HL-60 (cell line): ENCODE measurements at regions not wholly inside any gene's neighbourhood (a gene's known extent, or its start where the extent isn't known, plus 50 kb on each side); places are given as distances from the start of the nearest gene placed in this dataset.

Source experiments
- DNase-seq, 2 experiments: peaks; one replicate each; pipeline ENCODE4 v3.0.0-alpha.2; 2010 to 2020; ENCODE audit warnings: low read depth in 1 of 2, low spot score in 1 of 2
- H3K27ac ChIP-seq: fragments of 250-450 bp; sonication (Bioruptor Pico); replicated peaks from 2 replicates; pipeline ENCODE4 v1.5.1; 2020; ENCODE audit warnings: mild to moderate bottlenecking, moderate library complexity
- H3K27me3 ChIP-seq: fragments of 250-450 bp; sonication (Bioruptor Pico); 2 replicates; pipeline ENCODE4 v1.5.1; 2021; ENCODE audit warnings: mild to moderate bottlenecking, moderate library complexity; ENCODE audit not compliant: insufficient read depth, poor library complexity, severe bottlenecking
- H3K4me3 ChIP-seq: replicated peaks from 2 replicates; pipeline ENCODE4 v1.5.1; 2011; ENCODE audit warnings: mild to moderate bottlenecking, control low read depth, low read length; ENCODE audit not compliant: insufficient read depth
- GABPA ChIP-seq: IDR thresholded peaks from 2 replicates; pipeline ENCODE4 v1.6.1; 2012; ENCODE audit warnings: low read depth
- POLR2AphosphoS5 ChIP-seq: IDR thresholded peaks from 2 replicates; pipeline ENCODE4 v1.6.1; 2012; ENCODE audit warnings: low read depth
- SPI1 ChIP-seq: IDR thresholded peaks from 2 replicates; pipeline ENCODE4 v1.6.1; 2012; ENCODE audit warnings: low read depth, mild to moderate bottlenecking, borderline replicate concordance
- TF ChIP-seq, protein P1 (sequence below): IDR thresholded peaks from one replicate; pipeline ENCODE4 v1.5.1; 2011; ENCODE audit warnings: low read length, control low read depth, inconsistent platforms; ENCODE audit not compliant: insufficient read depth
- TF ChIP-seq, protein P2 (sequence below): IDR thresholded peaks from 2 replicates; pipeline ENCODE4 v1.6.1; 2012; ENCODE audit warnings: low read depth; ENCODE audit not compliant: insufficient replicate concordance

DNA sequence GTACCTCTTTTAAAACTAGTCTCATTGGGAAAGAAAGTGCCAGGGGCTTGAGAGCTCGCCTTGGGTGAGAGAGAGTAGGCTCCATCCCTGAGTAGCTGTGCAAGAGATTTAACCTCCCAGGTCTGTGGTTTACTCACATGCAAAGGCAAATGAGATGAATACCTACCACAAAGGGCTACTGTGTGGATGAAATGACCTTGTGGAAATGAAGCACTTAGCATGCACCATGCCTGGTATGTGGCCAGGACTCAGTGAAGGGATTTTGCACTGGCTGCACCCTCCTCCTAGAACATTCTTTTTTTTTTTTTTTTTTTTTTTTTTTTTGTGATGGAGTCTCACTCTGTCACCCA lies 120.3 kb downstream of the PROX1 start:
- no peaks in the 10 kb centered on the region for H3K27me3 ChIP-seq
- H3K4me3 ChIP-seq: no peak overlapping the region
- DNase-seq: no peak
- H3K27ac ChIP-seq: no peak overlapping the region
- TF ChIP-seq POLR2AphosphoS5: no peak
- TF ChIP-seq SPI1: no peak
- TF ChIP-seq GABPA: no peak
- TF ChIP-seq, protein P1, sequence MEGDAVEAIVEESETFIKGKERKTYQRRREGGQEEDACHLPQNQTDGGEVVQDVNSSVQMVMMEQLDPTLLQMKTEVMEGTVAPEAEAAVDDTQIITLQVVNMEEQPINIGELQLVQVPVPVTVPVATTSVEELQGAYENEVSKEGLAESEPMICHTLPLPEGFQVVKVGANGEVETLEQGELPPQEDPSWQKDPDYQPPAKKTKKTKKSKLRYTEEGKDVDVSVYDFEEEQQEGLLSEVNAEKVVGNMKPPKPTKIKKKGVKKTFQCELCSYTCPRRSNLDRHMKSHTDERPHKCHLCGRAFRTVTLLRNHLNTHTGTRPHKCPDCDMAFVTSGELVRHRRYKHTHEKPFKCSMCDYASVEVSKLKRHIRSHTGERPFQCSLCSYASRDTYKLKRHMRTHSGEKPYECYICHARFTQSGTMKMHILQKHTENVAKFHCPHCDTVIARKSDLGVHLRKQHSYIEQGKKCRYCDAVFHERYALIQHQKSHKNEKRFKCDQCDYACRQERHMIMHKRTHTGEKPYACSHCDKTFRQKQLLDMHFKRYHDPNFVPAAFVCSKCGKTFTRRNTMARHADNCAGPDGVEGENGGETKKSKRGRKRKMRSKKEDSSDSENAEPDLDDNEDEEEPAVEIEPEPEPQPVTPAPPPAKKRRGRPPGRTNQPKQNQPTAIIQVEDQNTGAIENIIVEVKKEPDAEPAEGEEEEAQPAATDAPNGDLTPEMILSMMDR: no peak
- TF ChIP-seq, protein P2, sequence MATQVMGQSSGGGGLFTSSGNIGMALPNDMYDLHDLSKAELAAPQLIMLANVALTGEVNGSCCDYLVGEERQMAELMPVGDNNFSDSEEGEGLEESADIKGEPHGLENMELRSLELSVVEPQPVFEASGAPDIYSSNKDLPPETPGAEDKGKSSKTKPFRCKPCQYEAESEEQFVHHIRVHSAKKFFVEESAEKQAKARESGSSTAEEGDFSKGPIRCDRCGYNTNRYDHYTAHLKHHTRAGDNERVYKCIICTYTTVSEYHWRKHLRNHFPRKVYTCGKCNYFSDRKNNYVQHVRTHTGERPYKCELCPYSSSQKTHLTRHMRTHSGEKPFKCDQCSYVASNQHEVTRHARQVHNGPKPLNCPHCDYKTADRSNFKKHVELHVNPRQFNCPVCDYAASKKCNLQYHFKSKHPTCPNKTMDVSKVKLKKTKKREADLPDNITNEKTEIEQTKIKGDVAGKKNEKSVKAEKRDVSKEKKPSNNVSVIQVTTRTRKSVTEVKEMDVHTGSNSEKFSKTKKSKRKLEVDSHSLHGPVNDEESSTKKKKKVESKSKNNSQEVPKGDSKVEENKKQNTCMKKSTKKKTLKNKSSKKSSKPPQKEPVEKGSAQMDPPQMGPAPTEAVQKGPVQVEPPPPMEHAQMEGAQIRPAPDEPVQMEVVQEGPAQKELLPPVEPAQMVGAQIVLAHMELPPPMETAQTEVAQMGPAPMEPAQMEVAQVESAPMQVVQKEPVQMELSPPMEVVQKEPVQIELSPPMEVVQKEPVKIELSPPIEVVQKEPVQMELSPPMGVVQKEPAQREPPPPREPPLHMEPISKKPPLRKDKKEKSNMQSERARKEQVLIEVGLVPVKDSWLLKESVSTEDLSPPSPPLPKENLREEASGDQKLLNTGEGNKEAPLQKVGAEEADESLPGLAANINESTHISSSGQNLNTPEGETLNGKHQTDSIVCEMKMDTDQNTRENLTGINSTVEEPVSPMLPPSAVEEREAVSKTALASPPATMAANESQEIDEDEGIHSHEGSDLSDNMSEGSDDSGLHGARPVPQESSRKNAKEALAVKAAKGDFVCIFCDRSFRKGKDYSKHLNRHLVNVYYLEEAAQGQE: no peak

DNA sequence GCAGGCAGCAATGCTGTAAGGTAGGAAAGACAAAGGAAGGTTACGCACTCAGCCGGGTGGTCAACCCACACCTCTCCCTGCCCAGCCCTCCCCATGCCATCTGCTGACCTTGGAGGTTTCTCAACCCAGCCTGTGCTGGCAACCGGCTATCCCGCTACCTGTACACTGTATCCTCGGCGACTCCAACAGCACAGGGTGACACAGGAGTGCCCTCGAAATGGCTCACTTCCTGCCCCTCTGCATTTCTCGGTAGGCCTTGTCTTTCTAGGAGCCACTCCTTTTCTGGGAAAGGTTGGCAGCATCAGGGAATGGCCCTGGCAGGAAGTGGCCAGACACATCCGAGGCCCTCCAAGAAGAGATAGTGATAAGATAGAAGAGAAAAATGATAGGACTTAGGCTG lies 124.0 kb downstream of the PROX1 start:
- DNase-seq: no peak
- no peak overlapping the region for H3K4me3 ChIP-seq
- no peaks in the 10 kb centered on the region for H3K27me3 ChIP-seq
- no peak overlapping the region for H3K27ac ChIP-seq
- no peak for TF ChIP-seq GABPA
- TF ChIP-seq, protein P2: no peak
- no peak for TF ChIP-seq POLR2AphosphoS5
- no peak for TF ChIP-seq SPI1
- TF ChIP-seq, protein P1: no peak

DNA sequence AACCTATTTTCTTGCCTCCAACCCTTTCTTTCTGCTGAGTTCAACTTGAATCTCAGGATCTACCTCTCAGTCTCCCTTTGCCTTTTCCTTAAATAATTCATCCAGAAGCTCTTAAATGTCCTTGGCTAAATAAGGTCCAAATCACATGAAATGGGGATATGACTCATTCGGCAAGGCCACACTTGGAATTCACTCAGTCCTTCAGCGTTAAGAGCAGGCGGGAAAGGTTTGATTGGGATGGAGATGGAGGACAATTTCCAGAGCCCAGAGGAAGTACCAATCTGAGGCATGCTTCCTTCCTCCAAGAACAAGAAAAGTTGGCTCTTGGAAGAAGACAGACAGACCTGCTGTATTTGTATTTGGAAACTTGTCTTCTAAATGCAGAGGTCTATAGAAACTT lies 128.5 kb downstream of the PROX1 start:
- no peak for TF ChIP-seq SPI1
- TF ChIP-seq, protein P1: no peak
- no peak for TF ChIP-seq POLR2AphosphoS5
- TF ChIP-seq GABPA: no peak
- TF ChIP-seq, protein P2: no peak
- no peak for DNase-seq
- H3K27ac ChIP-seq: no peak overlapping the region
- no peaks in the 10 kb centered on the region for H3K27me3 ChIP-seq
- H3K4me3 ChIP-seq: no peak overlapping the region
